ENCODE measurements at regions not wholly inside any gene's neighbourhood (a gene's known extent, or its start where the extent isn't known, plus 50 kb on each side); places are given as distances from the start of the nearest gene placed in this dataset.

GRCh38 chr17:5695480-5695879 is 111.2 kb upstream of the NLRP1 start:
- DNase-seq: no peak

DNA sequence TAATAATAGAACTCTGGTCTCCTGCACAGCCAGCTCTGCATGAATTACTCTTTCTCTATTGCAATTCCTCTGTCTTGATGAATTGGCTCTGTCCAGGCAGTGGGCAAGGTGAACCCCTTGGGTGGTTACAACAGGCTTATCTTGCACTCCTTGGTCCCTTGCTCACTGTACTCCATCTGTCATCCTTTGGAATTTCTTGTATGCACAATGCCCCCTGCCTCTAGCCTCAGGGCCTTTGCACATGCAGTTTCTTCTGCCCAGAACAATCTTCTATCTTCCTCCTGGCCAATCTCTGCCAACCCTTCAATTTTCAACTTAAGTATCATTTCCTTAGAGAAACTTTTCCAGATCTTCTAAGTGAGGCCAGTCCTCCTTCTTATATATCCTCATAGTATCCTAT is 114.7 kb upstream of the NLRP1 start:
- no peak for DNase-seq

DNA sequence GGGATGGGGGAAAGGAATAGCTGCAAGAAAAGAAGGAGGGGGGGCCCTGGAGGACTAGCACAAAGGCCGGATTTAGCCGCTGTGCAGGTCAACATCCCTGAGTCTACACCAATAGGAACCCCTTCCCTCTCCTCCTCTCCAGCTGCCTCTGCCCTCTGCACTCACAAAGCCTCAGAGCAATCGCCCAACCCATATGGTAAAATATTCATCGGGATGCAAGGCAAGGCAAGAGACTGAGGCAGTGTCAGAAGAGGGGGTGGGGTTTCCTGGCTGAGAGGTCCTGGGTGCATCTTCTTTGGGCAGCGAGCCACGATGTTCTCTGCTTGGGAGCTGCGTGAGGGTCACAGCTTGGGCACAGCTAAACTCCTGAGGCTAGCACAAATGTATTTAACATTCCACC is 115.5 kb upstream of the NLRP1 start:
- DNase-seq: no peak

DNA sequence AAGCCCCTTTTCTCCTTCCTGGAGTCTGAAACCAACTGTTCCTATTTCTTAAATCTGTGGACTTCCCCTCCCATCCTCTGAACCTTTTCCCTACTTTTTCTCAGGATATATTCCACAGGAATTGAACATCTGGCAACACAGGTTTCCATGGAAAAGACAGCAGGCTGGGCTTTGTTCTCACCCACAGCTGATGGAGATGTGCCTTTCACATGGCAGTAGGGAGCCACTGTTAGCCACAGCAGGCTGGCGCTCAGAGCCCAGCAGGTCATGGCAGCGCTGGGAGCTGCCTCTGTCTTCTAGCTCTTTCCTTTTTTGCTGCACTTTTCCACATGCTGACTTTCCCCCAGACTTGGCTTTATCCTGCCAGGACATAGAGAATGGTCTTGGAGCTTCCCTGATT is 116.4 kb upstream of the NLRP1 start:
- no peak for DNase-seq

DNA sequence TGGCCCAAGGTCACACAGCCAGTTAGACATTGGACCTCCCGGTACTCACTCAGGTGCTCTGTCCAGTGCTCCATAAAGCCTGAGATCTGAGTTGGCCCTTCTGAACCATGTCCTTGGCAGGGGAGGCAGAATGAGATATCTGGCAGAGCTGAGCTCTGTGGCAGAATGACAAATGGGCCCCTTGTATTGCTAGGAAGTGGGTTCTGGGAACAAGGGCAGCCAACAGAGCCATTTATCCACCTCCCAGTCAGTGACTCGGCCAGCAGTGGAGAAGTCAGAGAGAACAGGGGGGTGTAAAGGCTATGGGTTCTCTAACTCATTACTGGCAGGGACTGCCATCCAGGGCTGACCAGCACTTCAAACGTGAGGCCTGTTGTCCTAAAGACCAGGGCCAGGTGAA is 117.1 kb upstream of the NLRP1 start:
- no peak for DNase-seq

DNA sequence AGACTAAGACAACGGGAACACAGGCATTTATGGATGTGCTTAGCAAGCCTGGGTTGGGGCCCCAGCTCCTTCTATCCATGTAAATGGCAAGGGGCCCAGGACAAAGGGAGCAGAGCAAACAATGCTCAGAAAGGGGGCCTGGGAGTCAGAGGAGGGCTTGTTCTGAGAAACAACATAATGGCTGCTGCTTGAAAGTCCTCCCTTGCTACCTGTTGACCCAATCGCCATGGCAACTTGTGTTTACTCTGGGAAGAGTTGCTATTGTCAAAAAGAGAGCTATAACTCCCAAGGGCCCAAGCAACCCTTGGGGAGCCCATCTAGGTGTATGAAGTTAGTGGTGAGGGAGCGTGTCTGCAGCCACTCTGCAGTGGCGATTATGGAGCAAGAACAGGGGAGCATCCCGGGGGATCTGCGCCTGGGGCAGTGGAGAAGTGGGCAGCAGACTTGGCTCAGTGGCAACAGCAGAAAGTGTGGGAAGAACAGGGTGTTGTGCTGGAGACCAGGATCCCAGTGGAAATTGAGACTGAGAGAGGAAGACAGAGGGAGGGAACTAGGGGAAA is 118.7 kb upstream of the NLRP1 start:
- DNase-seq: no peak

- no peak for DNase-seq
Measured at GRCh38 chr17:5703736-5704135, 119.4 kb upstream of the NLRP1 start.

DNA sequence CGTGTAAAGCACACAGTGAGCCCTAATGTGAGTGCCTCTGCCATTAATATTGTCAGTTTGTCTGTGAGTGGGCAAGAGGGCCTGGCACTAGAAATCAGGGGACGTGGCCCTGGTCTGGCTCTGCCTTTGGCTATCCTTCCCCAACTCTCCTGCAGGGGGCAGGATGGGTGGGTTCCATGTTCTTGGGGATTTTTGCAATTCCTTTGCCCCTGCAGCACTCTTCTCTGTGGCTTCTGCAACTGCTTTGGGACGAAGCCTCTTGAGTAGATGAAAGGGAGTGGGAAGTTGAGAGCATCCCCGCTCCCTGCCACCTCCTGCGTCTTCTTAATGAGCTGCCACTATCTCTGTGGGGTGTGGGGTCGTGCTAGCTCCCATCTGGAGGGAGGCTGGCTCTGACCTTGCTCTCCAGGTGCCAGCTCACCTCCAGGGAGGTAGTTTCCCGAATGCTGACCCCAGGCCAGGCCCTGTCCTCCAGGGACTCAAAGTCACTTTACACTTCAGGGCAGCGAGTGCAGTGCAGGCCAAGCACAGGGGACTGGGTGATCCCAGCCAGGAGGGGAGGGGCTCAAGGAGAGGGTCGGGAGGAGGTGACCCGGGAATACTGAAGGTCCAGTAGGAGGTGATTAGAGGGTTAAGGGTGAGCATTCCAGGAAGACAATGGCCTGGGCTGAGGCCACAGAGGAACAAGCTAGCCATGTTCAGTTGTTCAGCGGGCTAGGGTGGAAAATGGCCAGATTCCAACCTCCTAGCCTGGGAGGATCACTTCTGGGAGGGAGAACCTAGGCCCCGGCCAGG is 121.0 kb upstream of the NLRP1 start:
- DNase-seq: peak; percentile 18

GRCh38 chr17:5705876-5706576 is 121.7 kb upstream of the NLRP1 start:
- no peak for DNase-seq

DNA sequence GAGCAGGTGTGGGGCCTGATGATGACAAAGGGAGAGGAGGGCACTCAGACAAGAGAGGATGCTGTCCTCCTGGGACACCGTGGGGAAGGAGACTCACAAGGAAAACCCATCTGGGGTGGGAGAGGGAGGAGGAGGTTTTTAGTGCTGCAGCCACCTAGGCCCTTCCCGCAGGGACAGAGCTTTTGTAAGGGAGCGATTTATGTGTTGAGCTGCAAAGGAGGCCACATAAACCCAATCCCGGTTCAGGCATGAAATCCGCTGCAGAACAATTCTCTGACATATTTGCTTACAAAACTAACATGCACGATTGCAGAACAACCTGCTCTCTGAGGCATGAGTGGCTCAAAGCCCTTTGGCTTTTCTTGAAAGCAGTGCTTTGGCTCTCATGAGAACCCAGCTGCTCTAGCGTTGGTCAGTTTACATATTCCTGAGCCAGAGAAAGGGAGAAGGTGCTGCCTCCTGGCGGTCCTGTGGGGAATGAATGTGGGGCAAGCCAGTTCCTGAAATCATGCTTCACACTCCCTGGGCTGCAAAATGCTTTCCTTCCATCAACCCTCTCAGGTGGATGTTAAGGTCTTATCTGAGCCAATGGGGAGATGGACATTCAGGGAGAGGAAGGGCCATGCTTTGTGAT is 122.4 kb upstream of the NLRP1 start:
- peak; percentile 37 for DNase-seq

GRCh38 chr17:5707482-5707881 is 123.2 kb upstream of the NLRP1 start:
- no peak for DNase-seq

GRCh38 chr17:5708344-5708743 is 124.0 kb upstream of the NLRP1 start:
- DNase-seq: no peak

- DNase-seq: no peak
Measured at GRCh38 chr17:5711344-5711743, 127.0 kb upstream of the NLRP1 start.

DNA sequence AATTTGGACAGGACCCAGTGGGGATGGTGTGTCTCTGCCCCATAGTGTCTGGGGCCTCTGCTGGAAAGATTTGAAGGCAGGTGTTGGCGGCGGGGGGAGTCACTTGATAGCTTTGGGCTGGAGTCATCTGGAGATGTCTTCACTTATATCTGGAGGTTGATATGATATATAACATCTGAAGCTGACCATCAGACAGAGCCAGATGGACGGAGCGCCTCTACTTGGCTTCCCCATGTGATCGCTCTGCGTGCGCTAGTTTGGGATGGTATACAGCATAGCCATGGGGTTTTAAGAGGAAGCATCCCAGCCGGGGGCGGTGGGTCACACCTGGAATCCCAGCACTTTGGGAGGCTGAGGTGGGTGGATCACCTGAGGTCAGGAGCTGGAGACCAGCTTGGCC is 130.7 kb upstream of the NLRP1 start:
- no peak for DNase-seq

GRCh38 chr17:5715478-5715877 is 131.2 kb upstream of the NLRP1 start:
- no peak for DNase-seq

DNA sequence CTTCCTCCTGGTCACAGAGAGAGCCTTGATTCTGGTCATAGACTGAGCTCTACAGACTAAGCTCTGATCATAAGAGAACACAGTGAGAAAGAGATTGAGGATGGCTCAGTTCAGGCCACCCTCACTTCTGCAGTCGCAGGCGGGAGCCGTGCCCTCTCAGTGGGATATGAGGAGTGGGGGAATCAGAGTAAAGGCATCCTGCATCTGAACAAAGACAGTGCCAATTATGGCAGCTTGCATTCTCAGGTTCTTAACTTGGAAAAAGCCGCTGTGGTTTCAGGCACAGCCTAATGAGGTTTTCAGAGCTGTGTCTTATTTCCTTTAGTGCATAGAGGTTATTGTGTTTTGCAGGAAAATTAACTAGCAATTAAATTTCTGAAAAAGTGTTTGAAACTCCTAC is 134.4 kb upstream of the NLRP1 start:
- no peak for DNase-seq

GRCh38 chr17:5719976-5720375 is 135.7 kb upstream of the NLRP1 start:
- peak; percentile 17 for DNase-seq

DNA sequence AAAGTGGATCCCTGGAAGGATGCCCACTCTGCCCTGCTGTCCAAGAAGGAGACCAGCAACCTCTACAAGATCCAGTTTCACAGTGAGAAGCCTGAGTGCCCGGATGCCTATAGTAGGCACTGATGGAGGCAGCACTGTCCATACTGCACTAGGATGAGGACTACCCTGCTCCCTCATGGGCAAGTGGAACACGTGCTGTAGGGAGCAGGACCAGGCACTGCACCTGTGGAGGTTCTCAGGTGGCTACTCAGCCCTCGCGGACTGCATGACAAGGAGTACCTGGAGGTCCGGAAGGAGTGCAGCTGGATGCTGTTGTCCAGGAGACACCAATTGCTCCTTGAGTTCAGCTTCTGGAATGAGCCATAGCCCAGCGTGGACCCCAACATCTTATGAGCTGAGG is 146.1 kb upstream of the NLRP1 start:
- no peak for DNase-seq

- no peak for DNase-seq
Measured at GRCh38 chr17:5740937-5741336, 156.6 kb upstream of the NLRP1 start.

DNA sequence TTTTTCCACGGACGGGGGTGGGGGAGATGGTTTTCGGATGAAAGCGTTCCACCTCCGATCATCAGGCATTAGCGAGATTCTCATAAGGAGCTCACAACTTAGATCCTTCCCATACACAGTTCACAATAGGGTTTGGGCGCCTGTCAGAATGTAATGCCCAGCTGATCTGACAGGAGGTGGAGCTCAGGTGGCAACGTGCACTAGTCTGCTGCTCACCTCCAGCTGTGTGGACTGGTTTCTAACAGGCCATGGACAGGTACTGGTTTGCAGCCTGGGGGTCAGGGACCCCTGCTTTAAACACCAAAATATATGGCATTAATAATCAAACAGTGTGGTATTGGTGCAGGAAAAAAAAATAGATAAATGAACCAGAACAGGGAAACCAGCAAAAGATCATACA is 157.5 kb upstream of the NLRP1 start:
- DNase-seq: no peak

GRCh38 chr17:5745111-5745813 is 161.0 kb upstream of the NLRP1 start:
- DNase-seq: no peak

GRCh38 chr17:5747276-5747675 is 163.0 kb upstream of the NLRP1 start:
- no peak for DNase-seq

GRCh38 chr17:5747964-5748363 is 163.7 kb upstream of the NLRP1 start:
- DNase-seq: no peak

Data from fibroblast of skin of right biceps (primary cell).